ENCODE measurements at regions not wholly inside any gene's neighbourhood (a gene's known extent, or its start where the extent isn't known, plus 50 kb on each side); places are given as distances from the start of the nearest gene placed in this dataset.
"Not testable (repeated sequence)": the region's sequence is repeated elsewhere in the genome, so short reads cannot be mapped to it uniquely, and the experiment has no call there.

GRCh38 chr2:225236769-225237323 lies 162.7 kb upstream of the NYAP2 start:
- no peak for DNase-seq

- DNase-seq, result peak; percentile 15
These were observed 166.3 kb upstream of the NYAP2 start for GRCh38 chr2:225233234-225233633.

GRCh38 chr2:225231900-225232299 lies 167.6 kb upstream of the NYAP2 start:
- no peak for DNase-seq

- not testable (repeated sequence) for DNase-seq
These were observed 170.2 kb upstream of the NYAP2 start for GRCh38 chr2:225229346-225229745.

GRCh38 chr2:225226441-225226840 lies 173.1 kb upstream of the NYAP2 start:
- no peak for DNase-seq

GRCh38 chr2:225223301-225223700 lies 176.2 kb upstream of the NYAP2 start:
- DNase-seq, result no peak

GRCh38 chr2:225207471-225207870 lies 165.2 kb upstream of the DOCK10 start:
- DNase-seq, result no peak

GRCh38 chr2:225207043-225207442 lies 164.8 kb upstream of the DOCK10 start:
- DNase-seq, result no peak

GRCh38 chr2:225196579-225196978 lies 154.3 kb upstream of the DOCK10 start:
- DNase-seq, result no peak

- no peak for DNase-seq
These were observed 150.6 kb upstream of the DOCK10 start for GRCh38 chr2:225192869-225193268.

GRCh38 chr2:225190987-225191386 lies 148.7 kb upstream of the DOCK10 start:
- no peak for DNase-seq

GRCh38 chr2:225184948-225185347 lies 142.7 kb upstream of the DOCK10 start:
- DNase-seq, result no peak

GRCh38 chr2:225182126-225182525 lies 139.9 kb upstream of the DOCK10 start:
- DNase-seq, result no peak

- DNase-seq, result no peak
These were observed 134.8 kb upstream of the DOCK10 start for GRCh38 chr2:225177098-225177497.

- no peak for DNase-seq
These were observed 131.6 kb upstream of the DOCK10 start for GRCh38 chr2:225173909-225174308.

GRCh38 chr2:225171350-225171749 lies 129.1 kb upstream of the DOCK10 start:
- DNase-seq, result no peak

GRCh38 chr2:225170162-225170561 lies 127.9 kb upstream of the DOCK10 start:
- DNase-seq, result no peak

GRCh38 chr2:225169396-225169795 lies 127.1 kb upstream of the DOCK10 start:
- DNase-seq, result no peak

- DNase-seq, result no peak
These were observed 122.8 kb upstream of the DOCK10 start for GRCh38 chr2:225165052-225165451.

GRCh38 chr2:225164401-225165050 lies 122.3 kb upstream of the DOCK10 start:
- no peak for DNase-seq

- no peak for DNase-seq
These were observed 116.1 kb upstream of the DOCK10 start for GRCh38 chr2:225158360-225158759.

- DNase-seq, result no peak
These were observed 114.7 kb upstream of the DOCK10 start for GRCh38 chr2:225156853-225157451.

- DNase-seq, result no peak
These were observed 98.5 kb upstream of the DOCK10 start for GRCh38 chr2:225140723-225141122.

GRCh38 chr2:225137971-225138370 lies 95.7 kb upstream of the DOCK10 start:
- DNase-seq, result no peak

- no peak for DNase-seq
These were observed 94.3 kb upstream of the DOCK10 start for GRCh38 chr2:225136552-225136951.

Data from T1000 (cell line).